ENCODE measurements at regions not wholly inside any gene's neighbourhood (a gene's known extent, or its start where the extent isn't known, plus 50 kb on each side); places are given as distances from the start of the nearest gene placed in this dataset.

GRCh38 chr9:2992427-2992826, 148.5 kb upstream of the PUM3 start:
- intact Hi-C loops (cut with DNase I) = no loop called here

GRCh38 chr9:2991292-2991691, 147.4 kb upstream of the PUM3 start:
- intact Hi-C loops (cut with DNase I) = no loop called here

More at GRCh38 chr9:2992427-2992826, 148.5 kb upstream of the PUM3 start:
- DNase-seq = no peak

GRCh38 chr9:2987679-2988078, 143.8 kb upstream of the PUM3 start:
- intact Hi-C loops (cut with DNase I) = no loop called here
- no peak for DNase-seq

More at GRCh38 chr9:2991292-2991691, 147.4 kb upstream of the PUM3 start:
- no peak for DNase-seq

GRCh38 chr9:2985343-2985742, 141.4 kb upstream of the PUM3 start:
- intact Hi-C loops (cut with DNase I) = no loop called here
- DNase-seq = no peak

GRCh38 chr9:2984491-2984890, 140.6 kb upstream of the PUM3 start:
- no peak for DNase-seq
- intact Hi-C loops (cut with DNase I) = no loop called here

- no peak for DNase-seq
- intact Hi-C loops (cut with DNase I) = no loop called here
These were observed 136.2 kb upstream of the PUM3 start for GRCh38 chr9:2979957-2980610.

- DNase-seq = no peak
- intact Hi-C loops (cut with DNase I) = no loop called here
These were observed 128.6 kb upstream of the PUM3 start for GRCh38 chr9:2972475-2972874.

GRCh38 chr9:2970864-2971263, 127.0 kb upstream of the PUM3 start:
- intact Hi-C loops (cut with DNase I) = no loop called here
- no peak for DNase-seq

GRCh38 chr9:2967766-2968165, 123.9 kb upstream of the PUM3 start:
- DNase-seq = no peak
- intact Hi-C loops (cut with DNase I) = no loop called here

- intact Hi-C loops (cut with DNase I) = no loop called here
- no peak for DNase-seq
These were observed 122.8 kb upstream of the PUM3 start for GRCh38 chr9:2966565-2967300.

- intact Hi-C loops (cut with DNase I) = no loop called here
- DNase-seq = no peak
These were observed 120.6 kb upstream of the PUM3 start for GRCh38 chr9:2964470-2964869.

- DNase-seq = no peak
- intact Hi-C loops (cut with DNase I) = no loop called here
These were observed 119.4 kb upstream of the PUM3 start for GRCh38 chr9:2963307-2963706.

- intact Hi-C loops (cut with DNase I) = no loop called here
- no peak for DNase-seq
These were observed 118.7 kb upstream of the PUM3 start for GRCh38 chr9:2962471-2963172.

- no peak for DNase-seq
- intact Hi-C loops (cut with DNase I) = loop anchor here (5.0 kb wide), 1 partner anchor 101 kb away; no protein-coding TSS in a partner anchor
These were observed 114.3 kb upstream of the PUM3 start for GRCh38 chr9:2958219-2958618.

GRCh38 chr9:2957656-2958200, 113.8 kb upstream of the PUM3 start:
- intact Hi-C loops (cut with DNase I) = loop anchor here (5.0 kb wide), 1 partner anchor 100 kb away; no protein-coding TSS in a partner anchor
- no peak for DNase-seq

- no peak for DNase-seq
- intact Hi-C loops (cut with DNase I) = loop anchor here (5.0 kb wide), 1 partner anchor 98 kb away; no protein-coding TSS in a partner anchor
These were observed 111.7 kb upstream of the PUM3 start for GRCh38 chr9:2955575-2955974.

- no peak for DNase-seq
- intact Hi-C loops (cut with DNase I) = no loop called here
These were observed 95.5 kb upstream of the PUM3 start for GRCh38 chr9:2939368-2939767.

GRCh38 chr9:2936221-2936620, 92.3 kb upstream of the PUM3 start:
- intact Hi-C loops (cut with DNase I) = no loop called here
- no peak for DNase-seq

- intact Hi-C loops (cut with DNase I) = no loop called here
These were observed 91.0 kb upstream of the PUM3 start for GRCh38 chr9:2934883-2935282.

GRCh38 chr9:2934241-2934650, 90.4 kb upstream of the PUM3 start:
- peak in 2 of 10 donors; percentile 67 to 75 for DNase-seq
- intact Hi-C loops (cut with DNase I) = no loop called here

More at GRCh38 chr9:2934883-2935282, 91.0 kb upstream of the PUM3 start:
- peak in 1 of 10 donors; percentile 57 for DNase-seq
